HG03196 (cell line): ENCODE measurements at regions not wholly inside any gene's neighbourhood (a gene's known extent, or its start where the extent isn't known, plus 50 kb on each side); places are given as distances from the start of the nearest gene placed in this dataset.
"Not testable (repeated sequence)": the region's sequence is repeated elsewhere in the genome, so short reads cannot be mapped to it uniquely, and the experiment has no call there.

Source experiments
- ATAC-seq: cut with Tn5 transposase; IDR thresholded peaks from one replicate; pipeline ENCODE4 v1.9.1; 2021; ENCODE audit not compliant: unreplicated experiment

DNA sequence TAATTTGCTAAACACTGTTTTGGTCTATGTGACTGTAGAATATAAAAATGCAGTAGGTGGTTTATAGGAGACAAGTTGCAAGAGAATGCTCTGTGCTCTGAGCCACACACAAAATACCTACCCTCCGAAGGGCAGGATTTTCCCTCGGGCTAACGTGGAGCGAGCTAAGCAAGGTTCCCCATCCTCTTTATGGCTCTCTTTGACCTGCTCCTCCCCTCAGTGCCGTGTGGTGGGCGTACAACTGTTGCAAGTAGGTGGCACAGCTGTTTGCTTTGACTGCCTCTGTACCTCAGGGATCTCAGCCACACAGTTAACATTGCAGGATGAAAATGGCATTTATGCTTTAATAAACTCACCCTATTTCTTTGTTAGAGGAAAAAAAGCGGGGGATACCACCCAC, 339.1 kb downstream of the SATB1 start:
- ATAC-seq: no peak

DNA sequence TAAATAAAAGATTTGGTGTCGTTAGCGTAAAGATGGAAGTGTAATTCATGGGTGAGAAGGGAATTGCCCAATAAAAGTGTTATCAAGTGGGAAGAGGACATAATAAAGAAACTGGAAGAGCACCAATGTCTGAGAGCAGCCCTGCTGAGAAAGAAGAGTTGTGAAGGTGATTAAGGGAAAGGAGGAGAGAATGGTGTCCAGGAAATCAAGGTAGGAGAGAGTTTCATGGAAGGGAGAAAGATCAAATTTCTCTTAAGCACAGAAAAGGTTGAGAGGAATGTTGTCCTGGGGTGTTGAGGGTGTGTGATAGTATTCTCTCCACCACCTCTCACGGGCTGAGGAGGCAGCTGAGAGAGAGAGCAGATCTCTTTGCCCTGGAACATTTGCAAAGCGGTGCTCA, 339.7 kb downstream of the SATB1 start:
- ATAC-seq: no peak

DNA sequence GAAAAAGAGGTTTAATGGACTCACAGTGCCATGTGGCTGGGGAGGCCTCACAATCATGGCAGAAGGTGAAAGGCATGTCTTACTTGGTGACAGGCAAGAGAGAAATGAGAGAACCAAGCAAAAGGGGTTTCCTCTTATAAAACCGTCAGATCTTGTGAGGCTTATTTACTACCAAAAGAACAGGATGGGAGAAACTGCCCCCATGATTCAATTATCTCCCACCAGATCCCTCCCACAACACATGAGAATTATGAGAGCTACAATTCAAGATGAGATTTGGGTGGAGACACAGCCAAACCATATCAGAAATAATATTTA, 340.8 kb upstream of the TBC1D5 start:
- not testable (repeated sequence) for ATAC-seq

DNA sequence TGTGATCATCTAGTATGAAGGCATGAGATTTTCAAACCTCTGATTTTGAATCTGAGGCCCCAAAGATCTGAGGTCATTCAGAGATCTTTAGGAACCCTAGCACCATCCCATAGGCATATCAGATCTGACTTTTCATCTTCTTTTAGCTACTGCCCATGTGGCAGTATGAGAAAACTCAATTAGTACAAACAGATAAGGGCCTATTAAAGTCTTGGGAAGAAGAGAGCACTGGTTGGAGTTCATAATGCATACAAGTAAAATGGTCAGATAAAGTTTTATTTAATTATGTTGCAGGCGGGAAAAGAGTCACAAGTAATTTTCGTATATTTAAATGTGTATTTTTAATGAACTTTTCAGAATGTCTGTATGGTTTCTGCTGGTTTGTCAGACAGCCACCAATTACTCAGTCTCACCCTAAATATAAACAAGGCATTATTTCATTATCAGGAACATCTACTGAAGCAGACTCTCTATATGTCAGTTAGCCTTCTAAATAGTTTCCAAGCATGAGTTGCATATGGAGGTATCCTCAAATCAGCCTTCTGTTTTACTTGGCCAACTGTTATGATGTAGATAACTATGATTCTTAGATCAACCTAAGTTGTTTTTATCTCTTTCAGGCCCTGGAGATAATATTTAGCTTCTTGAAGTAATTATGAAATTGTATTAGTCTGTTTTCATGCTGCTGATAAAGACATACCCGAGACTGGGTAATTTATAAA, 340.3 kb upstream of the TBC1D5 start:
- no peak for ATAC-seq

DNA sequence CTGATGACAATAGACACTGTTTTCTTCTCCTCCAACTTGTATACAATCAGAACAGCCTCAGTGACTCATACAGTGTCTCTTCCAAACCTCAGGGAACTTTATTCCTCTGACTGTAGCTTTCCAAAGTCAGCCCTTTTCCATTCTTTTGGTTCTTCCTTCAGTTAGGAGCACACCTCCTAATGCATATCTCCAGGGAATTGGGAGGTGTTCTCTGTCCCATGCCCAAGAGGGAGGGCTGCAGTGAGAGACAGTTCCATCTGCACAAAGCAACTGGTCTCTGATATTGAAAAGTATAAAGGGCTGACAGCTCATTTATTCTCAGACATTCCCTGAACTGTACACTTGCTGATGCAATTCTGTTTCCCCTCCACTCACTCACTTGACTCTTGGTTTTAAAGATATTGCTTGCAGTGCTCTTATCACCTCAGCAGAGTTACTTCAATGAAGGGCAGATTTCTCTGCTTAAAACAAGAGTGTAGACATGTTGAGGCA, 337.8 kb upstream of the TBC1D5 start:
- ATAC-seq: no peak

DNA sequence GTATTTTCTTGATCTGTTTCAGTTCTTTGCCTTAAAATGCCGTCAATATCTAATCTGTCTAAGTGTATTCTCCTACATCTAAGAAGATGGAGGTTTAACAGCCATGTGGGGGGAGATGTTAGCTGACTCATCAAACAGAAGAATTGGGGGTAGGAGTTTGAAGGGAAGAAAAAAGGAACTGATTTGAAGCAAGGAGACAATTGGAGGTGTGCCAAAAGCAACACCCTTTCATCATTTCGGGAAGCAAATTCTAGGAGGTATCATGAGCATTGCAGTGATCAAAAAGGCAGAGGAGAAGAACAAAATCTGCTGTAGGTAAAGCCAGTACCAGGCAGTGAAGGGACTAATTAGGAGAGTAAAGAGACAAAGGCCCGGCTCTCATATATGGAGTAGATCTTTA, 337.3 kb upstream of the TBC1D5 start:
- ATAC-seq: no peak

DNA sequence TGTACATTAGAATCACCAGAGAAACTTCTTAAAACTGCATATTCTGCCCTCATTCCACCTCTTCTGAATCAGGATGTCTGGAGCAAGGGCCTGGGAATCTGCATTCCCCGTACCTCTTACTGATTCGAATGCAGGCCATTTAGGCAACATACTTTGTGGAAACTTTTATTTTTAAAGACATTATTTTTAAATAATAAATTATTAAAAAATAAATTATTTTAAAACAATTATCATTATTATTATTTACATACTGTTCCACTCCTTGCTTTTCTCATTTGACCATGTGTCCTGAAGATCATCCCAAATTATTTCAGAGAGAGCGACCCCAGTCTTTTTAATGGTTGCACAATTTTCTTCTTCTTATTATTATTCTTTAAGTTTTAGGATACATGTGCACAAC, 336.6 kb upstream of the TBC1D5 start:
- no peak for ATAC-seq

DNA sequence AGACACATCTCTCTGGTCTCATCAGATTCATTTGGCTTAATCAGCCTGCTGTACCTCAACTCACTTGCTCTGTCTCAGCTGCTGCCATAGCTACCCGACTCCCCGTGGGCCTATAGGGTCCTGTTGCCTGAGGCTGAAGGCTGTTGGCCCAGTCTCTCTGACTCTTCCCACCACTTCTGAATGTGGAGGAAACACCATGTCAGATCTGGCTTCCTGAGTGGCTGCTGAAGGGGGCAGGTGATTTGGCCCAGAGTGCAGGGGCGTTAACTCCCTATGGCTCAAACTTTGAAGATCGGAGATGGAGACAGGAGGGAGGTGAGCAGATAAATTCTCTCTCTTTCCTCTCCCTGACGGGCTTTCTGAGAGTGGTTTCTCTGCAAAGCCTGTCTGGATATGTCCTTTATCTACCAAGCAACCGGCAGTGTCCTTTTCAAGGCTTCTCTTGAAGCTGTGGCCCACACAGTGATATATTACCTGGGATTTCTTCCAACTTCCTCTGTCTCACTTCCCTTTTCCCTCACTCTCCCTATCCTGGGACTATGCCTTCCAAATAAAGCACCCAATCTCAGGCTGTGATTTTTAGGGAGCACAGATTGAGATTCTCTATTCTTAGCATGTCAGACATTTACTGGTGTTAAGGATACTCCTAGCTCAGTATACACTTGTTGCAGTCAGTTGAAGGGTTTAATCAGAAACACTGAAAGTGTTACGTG, 334.9 kb upstream of the TBC1D5 start:
- no peak for ATAC-seq

DNA sequence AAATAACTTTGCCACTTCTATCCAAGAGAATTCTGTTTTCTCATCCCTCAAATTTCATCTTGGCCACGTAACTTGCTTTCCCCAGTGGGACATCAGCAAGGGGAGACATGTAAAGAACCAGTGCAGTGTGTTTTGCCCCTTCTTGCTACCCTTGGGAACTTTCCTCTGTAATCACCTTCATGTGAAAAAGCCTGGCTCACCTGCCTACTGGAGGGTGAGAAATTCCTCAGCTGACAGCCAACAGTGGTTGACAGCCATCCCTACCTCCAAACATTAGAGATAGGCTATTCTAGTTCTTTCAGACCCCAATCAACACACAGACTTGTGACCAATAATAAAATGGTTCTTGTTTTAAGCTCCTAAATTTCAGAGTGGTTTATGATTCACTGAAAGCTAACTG, 333.9 kb upstream of the TBC1D5 start:
- no peak for ATAC-seq

DNA sequence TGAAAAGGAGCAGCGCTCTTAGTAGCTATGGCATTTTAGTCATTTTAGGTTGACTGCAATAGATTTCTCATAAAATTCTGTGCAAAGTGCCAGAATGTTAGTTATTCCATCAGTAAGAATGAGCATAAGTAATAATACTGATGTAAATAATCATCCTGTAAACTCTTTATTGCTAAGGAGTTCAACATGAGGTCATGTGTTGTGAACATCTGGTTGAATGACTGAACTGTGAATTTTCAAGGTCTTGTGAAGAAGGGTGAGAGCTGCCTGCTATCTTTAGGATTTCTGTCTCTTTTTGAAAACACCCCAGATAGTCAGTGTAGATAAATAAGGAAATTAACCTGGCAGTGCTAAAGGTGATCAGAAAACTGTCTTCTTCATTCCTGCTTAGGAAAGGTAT, 333.4 kb upstream of the TBC1D5 start:
- no peak for ATAC-seq

DNA sequence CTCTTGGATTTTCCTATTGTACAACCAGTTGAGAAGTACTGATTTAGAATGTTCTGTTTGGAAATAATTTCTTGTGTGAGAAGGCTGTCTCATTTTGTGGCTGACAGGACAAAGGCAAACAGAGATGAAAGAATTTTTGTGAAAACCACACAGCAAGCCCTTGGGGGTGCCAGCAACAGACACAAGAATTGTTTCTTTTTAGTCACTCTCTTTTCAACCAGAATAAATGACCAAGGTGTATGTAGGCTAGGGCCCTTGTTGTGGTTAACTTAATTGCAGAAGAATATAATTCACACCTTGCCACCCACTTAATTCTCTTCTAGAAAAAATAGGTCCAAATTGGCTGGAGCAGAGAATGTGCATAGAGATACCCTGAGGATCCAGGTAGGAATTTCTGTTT, 329.4 kb upstream of the TBC1D5 start:
- ATAC-seq: no peak

DNA sequence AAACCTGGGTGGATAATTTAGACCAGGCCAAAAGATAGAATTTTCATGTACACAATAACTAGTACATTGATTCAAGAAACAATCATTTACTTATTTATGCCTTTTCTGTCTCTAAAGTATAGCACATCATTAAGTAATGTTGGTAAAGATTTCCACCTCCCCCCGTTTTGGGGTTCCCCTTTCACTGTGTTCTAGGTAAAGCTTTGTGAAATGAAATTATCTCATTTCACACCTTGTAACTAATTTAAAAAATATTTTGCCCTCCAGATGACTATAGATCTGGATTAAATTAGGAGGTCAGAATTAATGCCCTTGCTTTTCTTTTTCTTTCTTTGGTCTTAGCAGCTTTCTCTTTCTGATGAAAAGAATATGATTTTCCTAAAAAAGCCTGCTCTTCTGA, 328.5 kb upstream of the TBC1D5 start:
- no peak for ATAC-seq

DNA sequence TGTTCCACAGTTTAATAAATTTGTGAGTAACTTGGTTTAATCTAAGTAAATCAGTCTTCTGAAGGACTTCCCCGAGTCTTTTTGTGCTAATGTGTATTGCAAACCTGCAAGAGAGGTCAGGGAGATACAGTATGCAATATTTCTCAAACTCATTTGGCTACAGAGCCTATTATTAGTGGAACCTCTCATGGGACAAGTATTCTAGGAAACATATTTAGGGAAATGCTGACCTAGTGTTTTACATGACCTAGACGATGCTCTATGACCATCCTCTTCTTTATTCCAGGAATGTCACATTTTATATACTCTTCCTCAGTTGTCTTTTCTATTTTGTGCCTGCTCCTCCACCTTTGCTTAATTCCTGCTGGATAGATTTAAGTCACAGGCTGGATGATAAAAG, 327.8 kb upstream of the TBC1D5 start:
- no peak for ATAC-seq

DNA sequence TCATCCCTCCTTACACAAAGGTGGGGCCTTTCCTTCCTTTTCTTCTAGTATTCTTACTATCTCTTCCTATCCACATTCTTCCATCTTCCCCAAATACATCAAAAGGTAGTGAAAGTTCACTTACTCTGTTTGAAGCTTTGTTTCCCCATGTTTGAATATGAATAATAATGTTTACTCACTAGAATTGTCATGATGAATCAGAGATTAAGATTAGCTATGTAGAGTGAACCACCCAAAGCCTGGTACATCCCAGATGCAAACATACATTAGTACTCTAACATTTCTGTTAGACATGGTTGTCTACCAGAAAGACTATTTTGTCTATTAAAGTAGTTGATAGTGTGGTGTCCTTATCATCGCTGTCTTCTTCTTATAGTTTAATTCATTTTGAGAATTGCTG, 327.1 kb upstream of the TBC1D5 start:
- ATAC-seq: no peak

DNA sequence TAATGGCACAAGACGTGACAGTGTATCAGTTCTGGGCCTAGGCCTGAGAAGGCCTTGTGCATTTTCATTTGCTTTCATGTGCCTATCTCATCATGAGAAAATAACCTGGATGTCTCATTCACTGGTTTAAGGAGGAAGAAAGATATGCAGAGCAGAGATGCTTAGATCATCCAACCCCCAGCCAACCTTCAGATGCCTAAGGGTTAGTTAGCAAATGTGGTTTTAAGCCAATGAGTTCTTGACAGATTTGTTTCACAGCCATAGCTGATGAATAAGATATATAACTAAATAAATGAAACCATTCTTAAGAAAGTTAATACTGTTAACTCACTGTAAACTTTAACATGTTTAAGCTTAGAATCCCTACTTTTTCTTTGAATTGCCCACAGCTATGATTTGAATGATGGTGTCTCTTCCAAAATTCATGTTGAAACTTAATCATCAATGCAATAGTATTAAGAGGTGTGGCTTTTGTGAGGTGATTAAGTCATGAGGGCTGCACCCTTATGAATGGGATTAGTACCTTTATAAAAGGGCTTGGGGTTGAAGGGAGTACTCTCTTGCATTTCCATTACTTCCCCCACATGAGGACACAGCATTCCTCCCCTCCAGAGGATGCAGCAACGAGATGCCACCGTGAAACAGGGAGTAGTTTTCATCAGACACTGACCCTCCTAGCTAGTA, 324.6 kb upstream of the TBC1D5 start:
- ATAC-seq: no peak

DNA sequence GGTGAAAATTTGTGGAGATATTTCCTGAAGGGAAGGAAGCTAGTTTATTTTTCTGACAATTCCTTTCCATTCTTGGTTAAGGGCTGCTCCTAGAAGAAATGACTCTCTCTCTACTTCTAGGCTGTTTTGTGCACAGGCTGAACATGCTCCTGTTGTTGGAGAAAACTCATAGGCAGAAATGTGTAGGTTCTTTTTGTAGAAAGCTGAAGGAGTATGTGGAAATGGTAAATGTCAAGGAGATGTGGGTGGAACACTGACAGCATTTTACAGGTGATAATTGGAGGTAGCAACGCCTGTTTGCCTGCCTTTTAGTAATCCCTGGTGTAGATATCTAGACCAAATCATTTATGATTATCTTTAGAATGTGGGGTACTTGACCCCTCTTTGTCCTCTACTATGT, 322.2 kb upstream of the TBC1D5 start:
- no peak for ATAC-seq

DNA sequence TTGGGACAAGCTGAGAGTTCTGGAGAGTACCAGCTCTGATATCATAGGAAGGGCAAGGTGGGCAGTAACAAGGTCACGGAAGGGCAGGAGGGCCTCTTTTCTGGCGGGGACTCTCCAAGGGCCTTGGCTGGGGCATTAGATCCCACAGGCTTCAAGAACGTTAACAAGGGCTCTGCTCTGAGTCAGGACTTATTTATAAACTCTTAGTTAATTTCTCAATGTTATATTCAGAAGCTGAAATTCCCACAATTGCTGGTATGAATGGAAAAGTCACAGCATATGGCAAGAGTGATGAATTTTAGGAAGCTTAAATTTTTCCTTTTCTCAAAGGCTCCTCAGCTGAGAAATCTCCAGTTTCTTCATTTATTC, 320.2 kb upstream of the TBC1D5 start:
- ATAC-seq: no peak

DNA sequence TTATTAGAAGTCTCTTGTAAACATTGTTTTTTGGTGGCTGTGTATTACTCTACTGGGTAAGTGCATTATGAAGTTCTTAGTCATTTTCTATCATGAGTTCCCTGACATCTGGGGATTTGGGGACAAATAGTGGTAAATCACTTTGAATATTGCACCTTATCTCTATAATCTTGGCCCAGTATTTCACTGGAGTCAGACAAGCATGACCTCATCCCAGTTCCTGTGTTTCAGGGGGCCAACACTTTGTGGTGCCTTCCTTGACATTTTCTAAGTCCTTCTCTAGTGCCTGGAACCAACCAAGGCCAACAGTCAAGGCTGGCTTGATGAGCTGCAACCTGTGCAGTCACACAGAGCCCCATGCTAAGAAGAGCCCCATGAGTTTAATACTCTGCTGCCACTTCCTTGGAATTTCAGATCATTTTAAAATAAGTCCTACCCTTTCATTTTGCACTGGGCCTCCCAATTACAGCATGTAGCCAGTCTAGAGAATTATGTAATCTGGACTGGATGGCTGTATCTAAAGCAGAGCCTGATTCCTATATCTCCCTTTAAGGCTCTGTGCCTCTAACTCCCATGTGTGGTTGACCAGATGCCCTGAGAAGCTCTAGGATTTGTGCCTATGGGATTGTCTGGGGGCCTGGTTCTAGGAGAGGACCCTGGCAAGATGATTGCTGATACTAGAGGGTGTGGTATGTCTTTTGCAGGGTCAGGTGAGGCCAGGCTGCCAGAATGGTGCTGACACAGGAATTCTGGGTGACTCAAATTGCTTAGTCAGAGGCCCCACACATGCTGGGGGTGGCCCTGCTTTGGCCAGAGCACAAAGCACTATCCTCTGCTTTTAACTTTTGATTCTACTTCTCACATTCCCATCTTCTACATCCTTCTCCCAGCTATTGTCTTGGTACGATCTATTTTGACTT, 319.6 kb upstream of the TBC1D5 start:
- ATAC-seq: no peak

DNA sequence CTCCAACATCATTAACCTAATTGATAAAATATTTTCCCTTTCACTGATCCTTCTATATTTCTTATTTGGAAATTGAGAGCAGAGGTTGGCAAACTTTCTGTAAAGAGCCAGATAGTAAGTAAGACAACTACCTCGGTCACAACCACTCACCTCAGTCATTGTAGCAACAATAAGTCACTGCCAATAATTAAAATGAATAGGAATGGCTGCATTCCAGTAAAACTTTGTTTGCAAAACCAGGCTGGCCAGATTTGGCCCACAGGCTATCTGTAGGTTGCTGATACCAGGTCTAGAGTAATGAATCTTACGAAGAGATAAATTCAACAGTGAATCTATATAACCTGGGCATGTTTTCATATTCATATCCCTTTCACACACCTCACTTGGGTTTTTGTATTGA, 316.2 kb upstream of the TBC1D5 start:
- no peak for ATAC-seq

DNA sequence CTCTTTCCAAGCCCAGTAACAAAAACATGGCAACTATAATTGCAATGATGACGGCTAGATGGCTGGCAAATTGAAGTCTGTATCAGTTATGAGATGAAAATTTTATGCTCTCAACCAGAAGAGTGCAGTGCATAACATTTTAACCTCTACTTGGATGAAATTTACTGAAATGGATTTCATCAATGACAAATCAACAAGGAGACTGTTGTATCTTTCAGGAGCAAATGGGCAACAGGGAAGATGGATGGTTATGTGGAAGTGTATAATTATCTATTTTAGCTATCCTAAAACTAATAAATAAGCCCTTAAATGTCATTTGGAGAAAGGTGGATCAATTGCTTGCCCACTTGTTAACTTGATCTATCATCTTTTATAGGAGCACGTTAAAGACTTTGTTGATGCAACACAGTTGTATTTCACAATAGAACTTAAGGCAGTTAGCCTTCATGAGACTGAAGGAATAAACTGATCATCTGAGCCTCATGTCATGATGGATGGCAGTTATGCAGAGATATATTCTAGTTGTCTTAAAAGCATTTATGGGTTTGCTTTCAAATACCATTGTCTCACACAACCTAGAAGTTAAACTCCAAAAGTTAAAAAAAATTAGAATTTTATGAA, 315.1 kb upstream of the TBC1D5 start:
- no peak for ATAC-seq

DNA sequence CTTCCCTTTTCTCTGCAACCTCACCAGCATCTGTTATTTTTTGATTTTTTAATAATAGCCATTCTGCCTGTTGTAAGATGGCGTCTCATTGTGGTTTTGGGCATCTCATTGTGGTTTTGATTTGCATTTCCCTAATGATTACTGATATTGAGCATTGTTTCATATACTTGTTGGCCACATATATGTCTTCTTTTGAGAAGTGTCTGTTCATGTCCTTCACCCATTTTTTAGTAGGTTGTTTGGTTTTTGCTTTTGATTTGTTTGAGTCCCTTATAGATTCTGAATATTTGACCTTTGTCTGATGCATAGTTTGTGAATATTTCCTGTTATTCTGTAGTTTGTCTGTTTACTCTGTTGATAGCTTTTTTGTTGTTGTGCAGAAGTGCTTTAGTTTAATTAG, 312.2 kb upstream of the TBC1D5 start:
- no peak for ATAC-seq
